ENCODE measurements at regions not wholly inside any gene's neighbourhood (a gene's known extent, or its start where the extent isn't known, plus 50 kb on each side); places are given as distances from the start of the nearest gene placed in this dataset.

- no peak for DNase-seq
- no peak overlapping the region for H3K4me3 ChIP-seq (ENCODE audit: low read depth, low read length)
- no peak overlapping the region for H3K27ac ChIP-seq (ENCODE audit: insufficient read depth, low read length, poor library complexity, severe bottlenecking)
- H3K27me3 ChIP-seq (ENCODE audit: control insufficient read depth, insufficient read depth, low read length) = no peaks in the 10 kb centered on the region
- peak overlapping the region in 1 of 3 donors; percentile 74 for H3K27ac Mint-ChIP-seq
- no peaks in the 10 kb centered on the region for H3K27me3 Mint-ChIP-seq
- no peaks in the 10 kb centered on the region for H3K9me3 ChIP-seq (ENCODE audit: control insufficient read depth in 2 of 2, low read length in 2 of 2)
- H3K36me3 ChIP-seq (ENCODE audit: control insufficient read depth, insufficient read depth, low read length) = no peaks in the 10 kb centered on the region
- H3K9me3 Mint-ChIP-seq = peaks cover 0 to 5% (median 0%) of the 10 kb centered on the region in 7 donors
- H3K36me3 Mint-ChIP-seq = no peaks in the 10 kb centered on the region
- peaks cover 6 to 35% (median 17%) of the 10 kb centered on the region in 4 donors for H3K4me1 Mint-ChIP-seq
- no peak overlapping the region for H3K4me3 Mint-ChIP-seq
- H3K4me1 ChIP-seq (ENCODE audit: control insufficient read depth, insufficient read depth, low read length, poor library complexity, severe bottlenecking) = peaks cover 11% of the 10 kb centered on the region
- ATAC-seq (ENCODE audit: low read depth in 2 of 2) = no peak
These were observed 163.5 kb downstream of the UXS1 start for GRCh38 chr2:106030287-106031268.

DNA sequence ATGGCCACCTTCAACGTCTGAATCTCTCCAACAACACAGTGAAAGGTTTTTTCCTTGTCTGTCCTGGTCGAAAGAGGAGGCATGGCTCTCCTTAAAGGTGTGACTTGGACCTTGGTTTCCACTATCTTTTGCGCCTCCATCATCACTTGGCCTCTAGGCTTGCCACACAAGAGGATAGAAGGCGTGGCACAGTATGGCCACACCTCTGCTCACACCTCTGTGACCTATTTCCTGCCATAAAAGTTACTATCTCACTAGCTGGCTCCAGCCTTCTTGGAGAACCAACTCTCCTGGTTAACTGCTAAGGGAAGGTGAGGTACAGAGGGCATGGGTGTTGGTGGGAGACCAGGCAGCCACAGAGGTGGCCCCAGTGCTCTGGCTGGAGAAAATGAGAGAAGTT is 165.9 kb downstream of the UXS1 start:
- peaks cover 11% of the 10 kb centered on the region for H3K4me1 ChIP-seq (ENCODE audit: control insufficient read depth, insufficient read depth, low read length, poor library complexity, severe bottlenecking)
- H3K27ac ChIP-seq (ENCODE audit: insufficient read depth, low read length, poor library complexity, severe bottlenecking) = no peak overlapping the region
- peaks cover 7% of the 10 kb centered on the region for H3K27me3 Mint-ChIP-seq
- no peaks in the 10 kb centered on the region for H3K36me3 ChIP-seq (ENCODE audit: control insufficient read depth, insufficient read depth, low read length)
- peaks cover 6 to 35% (median 17%) of the 10 kb centered on the region in 4 donors for H3K4me1 Mint-ChIP-seq
- peak in 2 of 3 donors; percentile 1 to 44 for DNase-seq
- no peaks in the 10 kb centered on the region for H3K9me3 ChIP-seq (ENCODE audit: control insufficient read depth in 2 of 2, low read length in 2 of 2)
- no peak overlapping the region for H3K4me3 Mint-ChIP-seq
- H3K27ac Mint-ChIP-seq = peak overlapping the region in 2 of 3 donors; percentile 33 to 57
- H3K27me3 ChIP-seq (ENCODE audit: control insufficient read depth, insufficient read depth, low read length) = no peaks in the 10 kb centered on the region
- no peak overlapping the region for H3K4me3 ChIP-seq (ENCODE audit: low read depth, low read length)
- H3K9me3 Mint-ChIP-seq = peaks cover 0 to 4% (median 0%) of the 10 kb centered on the region in 7 donors
- no peak for ATAC-seq (ENCODE audit: low read depth in 2 of 2)
- H3K36me3 Mint-ChIP-seq = no peaks in the 10 kb centered on the region

DNA sequence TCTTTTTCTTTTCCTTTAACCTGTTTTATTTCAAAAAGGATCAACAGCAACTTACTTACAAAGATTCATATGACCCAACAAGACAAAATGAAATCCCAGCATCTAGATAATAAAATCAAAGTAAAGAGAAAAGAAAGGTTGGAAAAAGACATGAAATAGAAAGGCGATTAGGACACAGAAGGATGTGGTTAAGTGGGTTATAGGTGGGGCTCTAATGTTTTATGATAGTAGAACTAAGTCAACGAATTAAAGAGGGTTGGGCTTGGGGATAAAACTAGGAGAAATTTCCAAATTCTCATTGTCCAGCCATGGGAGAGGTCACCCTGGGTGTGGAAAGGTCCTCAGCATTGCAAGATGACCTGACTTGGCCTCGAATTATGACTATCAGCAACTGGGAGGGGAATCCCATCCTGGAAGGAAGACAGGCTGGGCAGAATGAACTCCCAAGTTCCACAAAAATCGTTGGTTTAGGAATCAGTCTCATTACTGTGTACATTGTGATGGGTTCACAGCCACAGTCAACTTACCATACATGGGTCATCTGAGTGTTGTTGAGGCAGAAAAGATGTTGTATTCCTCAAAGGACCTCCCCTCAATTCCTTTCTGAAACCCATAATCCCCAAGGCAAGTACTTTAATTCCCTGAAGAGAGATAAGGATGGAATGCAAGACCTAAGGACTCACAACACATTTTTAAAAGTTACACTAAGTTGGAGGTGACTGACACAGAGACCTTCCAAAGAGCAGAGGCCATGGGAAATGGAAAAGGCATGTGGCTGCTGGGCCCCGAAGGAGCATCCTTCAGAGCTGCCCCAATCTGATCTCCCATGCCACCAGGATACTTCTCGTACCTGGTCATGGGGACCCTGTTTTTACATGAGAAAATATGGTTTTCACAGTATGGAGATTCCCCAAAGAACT is 167.6 kb downstream of the UXS1 start:
- H3K4me1 Mint-ChIP-seq = peaks cover 6 to 35% (median 17%) of the 10 kb centered on the region in 4 donors
- peak in 1 of 3 donors; percentile 1 for DNase-seq
- peak overlapping the region in 2 of 3 donors; percentile 3 to 11 for H3K27ac Mint-ChIP-seq
- H3K27me3 ChIP-seq (ENCODE audit: control insufficient read depth, insufficient read depth, low read length) = no peaks in the 10 kb centered on the region
- H3K27me3 Mint-ChIP-seq = peaks cover 10% of the 10 kb centered on the region
- H3K9me3 Mint-ChIP-seq = no peaks in the 10 kb centered on the region
- H3K4me3 Mint-ChIP-seq = no peak overlapping the region
- H3K4me3 ChIP-seq (ENCODE audit: low read depth, low read length) = no peak overlapping the region
- H3K4me1 ChIP-seq (ENCODE audit: control insufficient read depth, insufficient read depth, low read length, poor library complexity, severe bottlenecking) = peaks cover 11% of the 10 kb centered on the region
- ATAC-seq (ENCODE audit: low read depth in 2 of 2) = no peak
- no peaks in the 10 kb centered on the region for H3K36me3 Mint-ChIP-seq
- no peaks in the 10 kb centered on the region for H3K9me3 ChIP-seq (ENCODE audit: control insufficient read depth in 2 of 2, low read length in 2 of 2)
- H3K36me3 ChIP-seq (ENCODE audit: control insufficient read depth, insufficient read depth, low read length) = no peaks in the 10 kb centered on the region
- H3K27ac ChIP-seq (ENCODE audit: insufficient read depth, low read length, poor library complexity, severe bottlenecking) = no peak overlapping the region

DNA sequence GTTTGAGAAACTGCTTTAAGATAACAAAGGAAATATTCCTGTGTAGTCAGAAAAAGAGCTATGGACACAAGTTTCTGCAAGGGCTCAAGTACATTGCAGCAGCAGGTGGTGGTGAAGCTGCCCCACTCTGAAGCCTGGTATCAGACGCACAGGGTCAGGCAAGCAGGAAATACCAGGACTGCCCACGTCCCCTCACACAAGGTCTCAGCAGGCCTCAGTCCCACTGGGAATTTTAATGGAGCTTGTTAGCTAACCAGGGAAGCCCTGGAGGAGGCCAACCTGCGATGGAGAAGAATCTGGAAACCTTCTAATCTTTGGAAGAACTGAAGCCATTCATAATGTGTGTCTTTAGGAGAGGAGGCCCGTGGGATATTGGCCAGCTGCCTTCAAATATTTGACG is 168.3 kb downstream of the UXS1 start:
- H3K9me3 ChIP-seq (ENCODE audit: control insufficient read depth in 2 of 2, low read length in 2 of 2) = no peaks in the 10 kb centered on the region
- ATAC-seq (ENCODE audit: low read depth in 2 of 2) (no peak), DNase-seq (no peak)
- no peaks in the 10 kb centered on the region for H3K9me3 Mint-ChIP-seq
- H3K36me3 Mint-ChIP-seq = no peaks in the 10 kb centered on the region
- H3K27me3 Mint-ChIP-seq = peaks cover 12% of the 10 kb centered on the region
- H3K27ac ChIP-seq (ENCODE audit: insufficient read depth, low read length, poor library complexity, severe bottlenecking) = no peak overlapping the region
- H3K4me1 Mint-ChIP-seq = peaks cover 6 to 35% (median 17%) of the 10 kb centered on the region in 4 donors
- peaks cover 11% of the 10 kb centered on the region for H3K4me1 ChIP-seq (ENCODE audit: control insufficient read depth, insufficient read depth, low read length, poor library complexity, severe bottlenecking)
- no peaks in the 10 kb centered on the region for H3K36me3 ChIP-seq (ENCODE audit: control insufficient read depth, insufficient read depth, low read length)
- H3K4me3 ChIP-seq (ENCODE audit: low read depth, low read length) = no peak overlapping the region
- H3K27ac Mint-ChIP-seq = peak overlapping the region in 1 of 3 donors; percentile 11
- H3K4me3 Mint-ChIP-seq = no peak overlapping the region
- no peaks in the 10 kb centered on the region for H3K27me3 ChIP-seq (ENCODE audit: control insufficient read depth, insufficient read depth, low read length)

GRCh38 chr2:106021662-106022028 is 172.5 kb downstream of the UXS1 start:
- Mint-ChIP-seq H3K4me3 (no peak overlapping the region), H3K27me3 (peaks cover 12% of the 10 kb centered on the region), H3K9me3 (no peaks in the 10 kb centered on the region), H3K36me3 (no peaks in the 10 kb centered on the region), H3K4me1 (peaks cover 6 to 23% (median 11%) of the 10 kb centered on the region in 4 donors), H3K27ac (no peak overlapping the region)
- Histone ChIP-seq H3K4me3 (ENCODE audit: low read depth, low read length) (no peak overlapping the region), H3K27ac (ENCODE audit: insufficient read depth, low read length, poor library complexity, severe bottlenecking) (no peak overlapping the region), H3K4me1 (ENCODE audit: control insufficient read depth, insufficient read depth, low read length, poor library complexity, severe bottlenecking) (peaks cover 9% of the 10 kb centered on the region), H3K36me3 (ENCODE audit: control insufficient read depth, insufficient read depth, low read length) (no peaks in the 10 kb centered on the region), H3K27me3 (ENCODE audit: control insufficient read depth, insufficient read depth, low read length) (no peaks in the 10 kb centered on the region), H3K9me3 (ENCODE audit: control insufficient read depth in 2 of 2, low read length in 2 of 2) (no peaks in the 10 kb centered on the region)
- DNase-seq (no peak), ATAC-seq (ENCODE audit: low read depth in 2 of 2) (no peak)

DNA sequence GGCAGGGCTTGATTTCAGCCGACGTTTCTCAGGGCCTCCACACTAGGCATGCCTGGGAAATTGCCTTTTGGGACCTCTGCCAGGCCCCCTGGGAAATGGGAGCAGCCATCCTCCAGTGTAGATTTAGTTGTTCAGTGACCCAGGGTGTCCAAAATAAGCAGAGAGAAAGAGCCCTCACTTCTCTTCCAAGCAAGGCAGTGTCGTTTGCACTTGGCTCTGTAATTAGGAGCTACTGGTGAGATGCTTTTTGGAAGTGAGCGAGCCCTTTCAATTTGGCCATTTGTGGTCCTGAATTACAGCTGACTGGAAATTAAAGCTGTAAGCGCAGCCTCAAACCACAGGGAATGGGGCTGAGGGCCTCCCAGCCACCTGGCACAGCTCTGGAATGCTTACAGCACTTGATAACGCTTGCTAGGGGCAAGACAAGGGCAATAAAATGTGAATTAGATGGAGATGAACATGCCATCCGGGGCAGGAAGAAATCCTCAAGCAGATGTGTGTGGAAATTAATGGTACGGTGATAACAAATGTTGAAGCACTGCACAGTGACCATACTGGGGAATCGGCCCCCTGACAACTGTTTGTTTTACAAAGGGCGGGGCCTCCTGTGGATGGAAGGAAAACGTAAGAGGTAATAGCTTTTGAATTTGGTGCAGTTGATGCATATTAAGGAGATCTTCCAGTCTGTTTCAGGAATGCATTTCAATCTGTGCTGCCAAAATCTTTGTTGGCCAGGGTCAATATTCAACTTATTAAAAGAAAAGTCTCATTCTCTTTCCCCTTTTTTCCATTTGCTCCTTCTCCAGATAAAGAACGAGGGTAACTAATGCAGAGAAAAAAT is 173.1 kb downstream of the UXS1 start:
- H3K36me3 Mint-ChIP-seq = no peaks in the 10 kb centered on the region
- Histone ChIP-seq H3K9me3 (ENCODE audit: control insufficient read depth in 2 of 2, low read length in 2 of 2) (no peaks in the 10 kb centered on the region), H3K36me3 (ENCODE audit: control insufficient read depth, insufficient read depth, low read length) (no peaks in the 10 kb centered on the region), H3K27me3 (ENCODE audit: control insufficient read depth, insufficient read depth, low read length) (no peaks in the 10 kb centered on the region), H3K27ac (ENCODE audit: insufficient read depth, low read length, poor library complexity, severe bottlenecking) (no peak overlapping the region), H3K4me1 (ENCODE audit: control insufficient read depth, insufficient read depth, low read length, poor library complexity, severe bottlenecking) (peaks cover 6% of the 10 kb centered on the region), H3K4me3 (ENCODE audit: low read depth, low read length) (no peak overlapping the region)
- peak overlapping the region in 1 of 3 donors; percentile 42 for H3K27ac Mint-ChIP-seq
- peaks cover 1 to 17% (median 6%) of the 10 kb centered on the region in 4 donors for H3K4me1 Mint-ChIP-seq
- H3K4me3 Mint-ChIP-seq = no peak overlapping the region
- peaks cover 12% of the 10 kb centered on the region for H3K27me3 Mint-ChIP-seq
- DNase-seq (no peak), ATAC-seq (ENCODE audit: low read depth in 2 of 2) (no peak)
- H3K9me3 Mint-ChIP-seq = no peaks in the 10 kb centered on the region

- H3K9me3 ChIP-seq (ENCODE audit: control insufficient read depth in 2 of 2, low read length in 2 of 2) = no peaks in the 10 kb centered on the region
- no peak overlapping the region for H3K4me3 ChIP-seq (ENCODE audit: low read depth, low read length)
- H3K27me3 Mint-ChIP-seq = peaks cover 12% of the 10 kb centered on the region
- no peak overlapping the region for H3K27ac ChIP-seq (ENCODE audit: insufficient read depth, low read length, poor library complexity, severe bottlenecking)
- peak overlapping the region in 1 of 3 donors; percentile 16 for H3K27ac Mint-ChIP-seq
- H3K27me3 ChIP-seq (ENCODE audit: control insufficient read depth, insufficient read depth, low read length) = no peaks in the 10 kb centered on the region
- H3K36me3 Mint-ChIP-seq = no peaks in the 10 kb centered on the region
- H3K4me1 Mint-ChIP-seq = peaks cover 0 to 13% (median 4%) of the 10 kb centered on the region in 4 donors
- DNase-seq (no peak), ATAC-seq (ENCODE audit: low read depth in 2 of 2) (no peak)
- H3K4me1 ChIP-seq (ENCODE audit: control insufficient read depth, insufficient read depth, low read length, poor library complexity, severe bottlenecking) = peaks cover 4% of the 10 kb centered on the region
- no peaks in the 10 kb centered on the region for H3K36me3 ChIP-seq (ENCODE audit: control insufficient read depth, insufficient read depth, low read length)
- no peaks in the 10 kb centered on the region for H3K9me3 Mint-ChIP-seq
- no peak overlapping the region for H3K4me3 Mint-ChIP-seq
These were observed 174.1 kb downstream of the UXS1 start for GRCh38 chr2:106020032-106020431.

All from CD4-positive, CD25-positive, alpha-beta regulatory T cell (primary cell).